Pancreas (tissue), 10 donors: ENCODE measurements at regions not wholly inside any gene's neighbourhood (a gene's known extent, or its start where the extent isn't known, plus 50 kb on each side); places are given as distances from the start of the nearest gene placed in this dataset.

Experiments
- ATAC-seq, 4 donors: fragments of 200-7000 bp; cut with Tn5 transposase; one replicate each; pipeline versions ENCODE4 v1.8.0 to v1.9.1; 2020; ENCODE audit warnings: mild to moderate bottlenecking in 4 of 4, moderate library complexity in 4 of 4
- DNase-seq, 6 donors: peaks; one replicate each; pipeline ENCODE4 v3.0.0-alpha.2; 2020
- FAIRE-seq: peaks from 2 replicates; lab custom pipeline; 2012; peaks lifted over from hg19 to GRCh38; lab: Jason Lieb, UNC
- H3K27ac ChIP-seq, 4 donors: fragments of 200-600 bp; sonication (generic); 1 replicate in 3 of 4; 2 replicates in 1 of 4; pipeline versions ENCODE4 v1.5.0 to v1.8.0; 2020
- H3K27me3 ChIP-seq, 4 donors: fragments of 200-600 bp; one replicate each; pipeline ENCODE4 v1.8.0; 2021
- H3K36me3 ChIP-seq, 3 donors: fragments of 200-600 bp; sonication (generic) in 1 of 3; one replicate each; pipeline versions ENCODE4 v1.5.0 to v1.8.0; 2020 to 2021
- H3K4me1 ChIP-seq, 3 donors: fragments of 200-600 bp; one replicate each; pipeline ENCODE4 v1.8.0; 2021
- H3K4me3 ChIP-seq, 4 donors: fragments of 200-600 bp; sonication (generic) in 2 of 4; one replicate each; pipeline versions ENCODE4 v1.5.0 to v1.8.0; 2020 to 2021
- H3K9me3 ChIP-seq, 4 donors: fragments of 200-600 bp; one replicate each; pipeline ENCODE4 v1.8.0; 2021
- CTCF ChIP-seq, 4 donors: fragments of 200-600 bp; sonication (generic) in 3 of 4; IDR thresholded peaks; one replicate each; pipeline versions ENCODE4 v1.5.0 to v1.8.0; 2021; ENCODE audit warnings: antibody characterized with exemption in 4 of 4
- WGBS, 2 donors: extraction: QIAGEN DNeasy Blood & Tissue Kit; methylation state at CpG; one replicate each; pipeline ENCODE4 v1.1.7; 2013; 5-methylcytosine and 5-hydroxymethylcytosine counted together
- intact Hi-C, 3 donors: fragments of 100-400 bp; cut with DNase I; formaldehyde crosslinking; loops; one replicate each; pipeline versions ENCODE4 v1.11.1 to v1.14.2; 2022
- donor health status: healthy with polysubstance abuse.
- donor health status: DM: no; HTN: no; CAD: no; lungs with moderate emphysema.
- donor health status: DM: no; HTN: no; CAD: no.
- donor health status: control.
- donor health status: control.
- donor health status: Bipolar disorder and iron deficiency.
- donor health status: DM: yes; HTN: yes; CAD: no.
- donor health status: DM: no; HTN: no; CAD: no.
- donor health status: DM: no; HTN: no; CAD: no.
- donor health status: DM: yes; HTN: yes; CAD: no.

GRCh38 chr15:45941367-45941766 is 306.5 kb downstream of the SQOR start:
- DNase-seq (no peak), FAIRE-seq (no peak), ATAC-seq (no peak)
- H3K4me1 ChIP-seq = no peaks in the 10 kb centered on the region
- no peaks in the 10 kb centered on the region for H3K27me3 ChIP-seq
- no peaks in the 10 kb centered on the region for H3K36me3 ChIP-seq
- no peaks in the 10 kb centered on the region for H3K9me3 ChIP-seq
- 86 to 92% methylated on average over 5 of the region's 5 CpGs for WGBS, 2 donors
- intact Hi-C loops = no loop called here
- no peak overlapping the region for H3K4me3 ChIP-seq
- TF ChIP-seq CTCF (IDR thresholded peaks at IDR 0.05) = no peak
- H3K27ac ChIP-seq = no peak overlapping the region

- H3K36me3 ChIP-seq = no peaks in the 10 kb centered on the region
- no peaks in the 10 kb centered on the region for H3K27me3 ChIP-seq
- H3K9me3 ChIP-seq = no peaks in the 10 kb centered on the region
- H3K4me1 ChIP-seq = no peaks in the 10 kb centered on the region
- DNase-seq = no peak
- intact Hi-C loops = no loop called here
- no peak overlapping the region for H3K4me3 ChIP-seq
- no peak for FAIRE-seq
- no peak for ATAC-seq
- WGBS, 2 donors = 85 to 86% methylated on average over 4 of the region's 4 CpGs
- no peak for TF ChIP-seq CTCF (IDR thresholded peaks at IDR 0.05)
- no peak overlapping the region for H3K27ac ChIP-seq
Observed at GRCh38 chr15:45943240-45943639, 308.4 kb downstream of the SQOR start.

GRCh38 chr15:45946111-45946510 is 311.3 kb downstream of the SQOR start:
- intact Hi-C loops = no loop called here
- no peak for TF ChIP-seq CTCF (IDR thresholded peaks at IDR 0.05)
- ATAC-seq = no peak
- no peak for DNase-seq
- Histone ChIP-seq H3K9me3 (no peaks in the 10 kb centered on the region), H3K27ac (no peak overlapping the region), H3K4me3 (no peak overlapping the region), H3K36me3 (no peaks in the 10 kb centered on the region), H3K4me1 (no peaks in the 10 kb centered on the region), H3K27me3 (no peaks in the 10 kb centered on the region)
- FAIRE-seq = no peak

GRCh38 chr15:45948181-45948621 is 313.4 kb downstream of the SQOR start:
- H3K9me3 ChIP-seq = no peaks in the 10 kb centered on the region
- intact Hi-C loops = no loop called here
- no peak for FAIRE-seq
- H3K27ac ChIP-seq = no peak overlapping the region
- no peak for ATAC-seq
- WGBS, 2 donors = 51 to 58% methylated on average over 3 of the region's 3 CpGs
- H3K27me3 ChIP-seq = no peaks in the 10 kb centered on the region
- TF ChIP-seq CTCF (IDR thresholded peaks at IDR 0.05) = no peak
- H3K4me1 ChIP-seq = no peaks in the 10 kb centered on the region
- H3K4me3 ChIP-seq = no peak overlapping the region
- no peak for DNase-seq
- no peaks in the 10 kb centered on the region for H3K36me3 ChIP-seq

- ATAC-seq = no peak
- DNase-seq = no peak
- Histone ChIP-seq H3K4me1 (no peaks in the 10 kb centered on the region), H3K27ac (no peak overlapping the region), H3K4me3 (no peak overlapping the region), H3K36me3 (no peaks in the 10 kb centered on the region), H3K9me3 (no peaks in the 10 kb centered on the region), H3K27me3 (no peaks in the 10 kb centered on the region)
- WGBS, 2 donors = 64 to 71% methylated on average over 3 of the region's 3 CpGs
- intact Hi-C loops = no loop called here
- TF ChIP-seq CTCF (IDR thresholded peaks at IDR 0.05) = no peak
- no peak for FAIRE-seq
Observed at GRCh38 chr15:45958924-45959323, 324.1 kb downstream of the SQOR start.
